ENCODE measurements at regions not wholly inside any gene's neighbourhood (a gene's known extent, or its start where the extent isn't known, plus 50 kb on each side); places are given as distances from the start of the nearest gene placed in this dataset.

DNA sequence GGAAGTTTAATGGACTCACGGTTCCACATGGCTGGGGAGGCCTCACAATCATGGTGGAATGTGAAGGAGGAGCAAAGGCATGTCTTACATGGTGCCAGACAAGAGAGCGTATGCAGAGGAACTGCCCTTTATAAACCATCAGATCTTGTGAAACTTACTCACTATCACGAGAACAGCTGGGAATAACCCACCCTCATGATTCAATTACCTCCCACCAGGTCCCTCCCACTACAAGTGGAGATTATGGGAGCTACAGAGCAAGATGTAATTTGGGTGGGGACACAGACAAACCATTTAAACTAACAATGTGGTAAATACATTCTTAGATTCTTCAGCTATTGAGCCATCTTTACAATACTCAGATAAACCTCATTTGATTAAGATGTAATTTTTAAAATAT lies 176.1 kb downstream of the SH3BP4 start:
- TF ChIP-seq SPI1 (IDR thresholded peaks at IDR 0.05; ENCODE audit: low read depth, low read length) (no peak), POLR2A (IDR thresholded peaks at IDR 0.05; ENCODE audit: low read depth, low read length) (no peak), POLR2AphosphoS5 (IDR thresholded peaks at IDR 0.05; ENCODE audit: low read depth, low read length) (no peak), PAX5 (IDR thresholded peaks at IDR 0.05; ENCODE audit: insufficient read depth, low read length, severe bottlenecking) (no peak), TAF1 (IDR thresholded peaks at IDR 0.05; ENCODE audit: low read depth, low read length) (no peak), POU2F2 (IDR thresholded peaks at IDR 0.05; ENCODE audit: low read depth, low read length) (no peak)
- FAIRE-seq, result no peak
- no peak for DNase-seq (ENCODE audit: insufficient read length, low spot score)

DNA sequence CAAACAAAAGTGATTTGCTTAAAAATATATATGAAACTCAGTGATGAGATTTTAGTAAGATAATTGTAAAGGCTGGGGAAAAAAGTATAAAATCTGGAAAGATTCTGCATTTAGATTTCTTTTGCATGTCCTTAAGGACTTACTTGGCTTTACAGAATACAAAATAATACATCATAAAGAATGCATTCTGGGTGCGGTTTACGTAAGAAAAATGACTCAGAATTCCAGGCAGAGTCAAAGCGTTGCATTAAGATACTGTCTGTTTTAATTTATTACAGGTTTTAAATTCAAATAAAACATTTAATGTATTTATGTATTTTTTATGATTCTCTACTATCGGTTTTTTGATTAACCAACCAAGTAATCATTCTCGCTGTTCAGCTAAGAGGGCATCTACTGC lies 178.0 kb downstream of the SH3BP4 start:
- DNase-seq (ENCODE audit: insufficient read length, low spot score), result no peak
- no peak for FAIRE-seq
- no peak for TF ChIP-seq POU2F2 (IDR thresholded peaks at IDR 0.05; ENCODE audit: low read depth, low read length)
- no peak for TF ChIP-seq SPI1 (IDR thresholded peaks at IDR 0.05; ENCODE audit: low read depth, low read length)
- TF ChIP-seq POLR2AphosphoS5 (IDR thresholded peaks at IDR 0.05; ENCODE audit: low read depth, low read length), result no peak
- TF ChIP-seq PAX5 (IDR thresholded peaks at IDR 0.05; ENCODE audit: insufficient read depth, low read length, severe bottlenecking), result no peak
- TF ChIP-seq POLR2A (IDR thresholded peaks at IDR 0.05; ENCODE audit: low read depth, low read length), result no peak
- no peak for TF ChIP-seq TAF1 (IDR thresholded peaks at IDR 0.05; ENCODE audit: low read depth, low read length)

DNA sequence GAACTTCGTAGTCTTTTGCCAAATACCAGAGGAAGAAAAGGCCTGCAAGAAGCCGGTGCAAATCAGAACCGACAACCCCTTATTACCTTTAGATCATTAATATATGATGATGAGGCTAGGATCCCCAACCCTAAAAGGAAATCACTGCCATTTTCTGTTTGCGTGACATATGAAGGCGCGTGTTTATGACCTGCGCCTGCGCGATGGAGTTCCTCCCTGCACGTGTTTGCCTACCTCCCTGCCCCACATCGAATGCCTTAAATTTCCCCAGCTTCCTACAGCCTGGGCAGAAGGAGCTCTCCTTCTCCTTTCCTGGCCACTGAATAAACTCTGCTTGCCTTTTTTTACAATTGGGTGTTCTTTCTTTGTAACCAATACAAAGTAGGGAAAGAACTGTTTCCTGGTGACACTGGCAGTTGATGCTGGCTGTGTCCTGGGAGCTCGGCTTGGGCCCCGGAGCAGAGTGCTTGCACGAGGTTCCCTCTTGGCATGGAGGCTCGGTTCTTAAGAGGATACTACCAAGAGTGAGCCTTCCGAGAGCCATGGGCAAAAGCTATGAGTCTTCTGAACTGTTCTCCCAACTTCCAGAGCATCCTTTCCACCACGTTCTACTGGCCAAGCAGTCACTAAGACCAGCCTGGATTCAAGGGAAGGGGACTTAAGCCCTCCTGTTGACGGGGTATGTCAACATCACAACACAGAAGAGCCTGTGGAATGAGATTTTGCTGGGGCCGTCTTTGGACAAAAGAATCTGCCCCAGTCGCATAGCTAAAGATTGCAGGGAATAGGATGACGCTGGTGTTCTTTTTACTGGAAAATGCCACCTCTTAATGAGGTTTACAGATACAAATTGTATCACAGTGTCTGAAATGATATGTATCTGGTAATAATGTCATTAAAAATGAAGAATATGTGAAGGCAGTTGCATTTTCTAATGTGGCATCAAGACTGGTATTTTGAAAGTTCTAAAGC lies 179.8 kb downstream of the SH3BP4 start:
- FAIRE-seq, result no peak
- no peak for DNase-seq (ENCODE audit: insufficient read length, low spot score)
- TF ChIP-seq TAF1 (IDR thresholded peaks at IDR 0.05; ENCODE audit: low read depth, low read length) (no peak), SPI1 (IDR thresholded peaks at IDR 0.05; ENCODE audit: low read depth, low read length) (no peak), POLR2AphosphoS5 (IDR thresholded peaks at IDR 0.05; ENCODE audit: low read depth, low read length) (no peak), POU2F2 (IDR thresholded peaks at IDR 0.05; ENCODE audit: low read depth, low read length) (no peak), POLR2A (IDR thresholded peaks at IDR 0.05; ENCODE audit: low read depth, low read length) (no peak), PAX5 (IDR thresholded peaks at IDR 0.05; ENCODE audit: insufficient read depth, low read length, severe bottlenecking) (no peak)

DNA sequence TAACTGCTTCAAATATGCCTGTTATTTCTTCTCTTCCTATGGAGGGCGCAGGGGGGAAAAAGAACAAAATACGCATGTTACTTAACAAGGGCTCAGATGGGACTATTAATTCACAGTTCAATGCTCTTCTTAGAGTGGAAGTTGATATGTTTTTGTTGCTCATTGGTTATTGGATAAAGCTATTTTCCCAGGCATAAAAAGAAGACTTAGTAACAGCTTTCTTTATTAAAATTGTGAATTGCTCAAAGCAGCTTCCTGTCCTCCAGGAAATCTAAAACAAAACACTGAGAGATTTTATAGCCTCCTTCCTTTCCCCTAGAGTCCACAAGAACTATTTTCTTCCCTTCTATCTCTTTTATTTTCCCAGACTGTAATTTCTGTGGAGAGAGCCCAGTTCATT lies 180.8 kb downstream of the SH3BP4 start:
- no peak for TF ChIP-seq SPI1 (IDR thresholded peaks at IDR 0.05; ENCODE audit: low read depth, low read length)
- no peak for TF ChIP-seq POLR2A (IDR thresholded peaks at IDR 0.05; ENCODE audit: low read depth, low read length)
- no peak for TF ChIP-seq PAX5 (IDR thresholded peaks at IDR 0.05; ENCODE audit: insufficient read depth, low read length, severe bottlenecking)
- no peak for DNase-seq (ENCODE audit: insufficient read length, low spot score)
- no peak for FAIRE-seq

DNA sequence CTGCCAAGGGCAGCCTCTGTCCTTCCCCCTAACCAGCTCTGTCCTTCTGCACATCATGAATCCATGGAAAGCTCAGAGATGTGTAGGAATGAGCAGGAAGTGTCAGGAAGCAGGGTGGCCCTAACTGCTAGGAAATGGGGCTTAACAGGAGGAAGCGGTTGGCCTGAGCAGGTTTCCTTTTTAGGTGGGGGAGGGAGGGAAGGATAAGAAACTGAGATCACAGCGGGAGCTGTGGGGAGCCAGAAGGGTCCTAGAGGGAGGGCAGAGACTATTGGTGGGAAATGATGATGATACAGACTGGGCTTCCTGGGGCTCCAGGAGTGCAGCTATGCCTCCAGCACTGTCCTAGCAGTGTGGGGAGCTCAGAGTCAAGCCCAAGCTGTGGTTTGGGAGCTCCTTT lies 182.0 kb downstream of the SH3BP4 start:
- TF ChIP-seq POLR2A (IDR thresholded peaks at IDR 0.05; ENCODE audit: low read depth, low read length) (no peak), SPI1 (IDR thresholded peaks at IDR 0.05; ENCODE audit: low read depth, low read length) (no peak), POU2F2 (IDR thresholded peaks at IDR 0.05; ENCODE audit: low read depth, low read length) (no peak), POLR2AphosphoS5 (IDR thresholded peaks at IDR 0.05; ENCODE audit: low read depth, low read length) (no peak), PAX5 (IDR thresholded peaks at IDR 0.05; ENCODE audit: insufficient read depth, low read length, severe bottlenecking) (no peak), TAF1 (IDR thresholded peaks at IDR 0.05; ENCODE audit: low read depth, low read length) (no peak)
- FAIRE-seq (no peak), DNase-seq (ENCODE audit: insufficient read length, low spot score) (no peak)

DNA sequence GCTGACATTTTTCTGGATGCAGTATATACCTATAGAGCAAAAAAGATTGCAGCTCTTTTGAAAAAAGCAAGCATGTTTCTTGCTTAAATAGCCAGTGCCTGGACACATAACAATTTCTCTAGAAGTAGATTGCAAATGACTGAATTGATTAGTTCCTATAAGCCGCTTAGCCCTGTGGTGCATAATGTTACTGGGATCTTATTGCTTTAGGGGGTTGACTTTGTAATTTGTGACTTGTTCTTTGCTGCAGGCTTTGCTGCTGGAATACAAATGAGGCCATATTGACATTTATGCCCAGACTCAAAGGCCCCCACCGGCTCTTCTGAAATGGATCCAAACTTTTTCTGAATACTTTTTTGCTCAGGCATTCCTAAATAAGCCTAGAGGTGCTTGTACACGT lies 182.6 kb downstream of the SH3BP4 start:
- TF ChIP-seq SPI1 (IDR thresholded peaks at IDR 0.05; ENCODE audit: low read depth, low read length), result no peak
- TF ChIP-seq TAF1 (IDR thresholded peaks at IDR 0.05; ENCODE audit: low read depth, low read length), result no peak
- DNase-seq (ENCODE audit: insufficient read length, low spot score) (no peak), FAIRE-seq (no peak)

DNA sequence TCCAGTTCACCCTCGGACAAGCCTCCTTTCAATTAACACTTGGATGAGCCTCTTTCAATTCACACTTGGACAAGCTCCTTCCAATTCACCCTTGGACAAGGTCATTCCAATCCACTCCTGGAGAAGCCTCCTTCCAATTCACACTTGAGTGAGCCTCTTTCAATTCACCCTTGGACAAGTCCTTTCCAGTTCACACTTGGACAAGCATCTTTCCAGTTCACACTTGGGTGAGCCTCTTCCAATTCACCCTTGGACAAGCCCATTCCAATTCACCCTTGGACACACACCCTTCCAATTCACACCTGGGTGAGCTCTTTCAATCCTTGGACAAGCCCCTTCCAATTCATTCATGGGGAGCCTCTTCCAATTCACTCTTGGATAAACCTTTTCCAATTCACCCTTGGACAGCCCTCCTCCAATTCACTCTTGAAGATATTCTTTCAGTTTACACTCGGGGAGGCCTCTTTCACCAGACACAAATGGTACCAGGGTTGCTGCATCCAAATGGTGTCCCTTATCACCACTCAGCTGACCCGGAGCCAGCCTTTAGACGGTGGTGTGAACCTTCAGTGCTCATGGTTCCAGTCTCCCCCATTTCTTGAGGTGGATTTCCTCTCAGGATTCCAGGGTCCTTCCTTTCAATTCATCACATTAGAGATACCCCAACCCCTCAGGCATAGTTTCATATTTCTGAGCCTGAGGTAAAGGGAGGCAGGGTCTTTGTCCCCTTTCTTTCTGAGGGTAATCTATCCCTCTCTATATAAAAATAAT lies 183.6 kb downstream of the SH3BP4 start:
- FAIRE-seq (no peak), DNase-seq (ENCODE audit: insufficient read length, low spot score) (no peak)
- TF ChIP-seq POLR2A (IDR thresholded peaks at IDR 0.05; ENCODE audit: low read depth, low read length) (no peak), PAX5 (IDR thresholded peaks at IDR 0.05; ENCODE audit: insufficient read depth, low read length, severe bottlenecking) (no peak), SPI1 (IDR thresholded peaks at IDR 0.05; ENCODE audit: low read depth, low read length) (no peak), TAF1 (IDR thresholded peaks at IDR 0.05; ENCODE audit: low read depth, low read length) (no peak), POLR2AphosphoS5 (IDR thresholded peaks at IDR 0.05; ENCODE audit: low read depth, low read length) (no peak), POU2F2 (IDR thresholded peaks at IDR 0.05; ENCODE audit: low read depth, low read length) (no peak)

DNA sequence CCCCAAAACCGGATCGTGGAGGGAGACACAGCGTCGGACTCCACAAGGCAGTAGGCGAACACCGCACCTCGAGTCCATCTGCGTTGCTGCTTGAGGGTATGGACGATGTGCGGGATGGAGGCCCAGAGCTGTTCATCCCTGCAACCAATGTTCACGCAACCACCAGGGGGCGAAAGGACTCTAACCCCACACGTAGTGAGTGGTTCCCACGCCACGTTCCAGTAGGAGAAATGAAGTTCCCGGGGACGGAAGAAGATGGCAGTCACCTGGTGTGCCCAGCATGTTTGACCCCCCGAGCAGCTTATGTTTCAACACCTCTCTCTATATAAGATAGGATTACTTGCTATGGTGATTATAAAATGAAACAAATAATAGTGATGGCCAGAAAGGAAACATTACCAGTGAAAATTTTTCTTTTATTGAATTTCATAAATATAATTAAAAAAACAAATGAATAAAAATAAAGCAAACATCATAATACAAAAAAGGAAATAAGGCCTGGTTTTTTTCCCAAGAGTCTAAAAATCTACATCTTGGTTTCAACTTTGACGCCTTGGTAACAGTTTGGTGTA lies 184.3 kb downstream of the SH3BP4 start:
- TF ChIP-seq TAF1 (IDR thresholded peaks at IDR 0.05; ENCODE audit: low read depth, low read length) (no peak), PAX5 (IDR thresholded peaks at IDR 0.05; ENCODE audit: insufficient read depth, low read length, severe bottlenecking) (no peak), SPI1 (IDR thresholded peaks at IDR 0.05; ENCODE audit: low read depth, low read length) (no peak), POU2F2 (IDR thresholded peaks at IDR 0.05; ENCODE audit: low read depth, low read length) (no peak)
- DNase-seq (ENCODE audit: insufficient read length, low spot score) (no peak), FAIRE-seq (peak; percentile 69)

DNA sequence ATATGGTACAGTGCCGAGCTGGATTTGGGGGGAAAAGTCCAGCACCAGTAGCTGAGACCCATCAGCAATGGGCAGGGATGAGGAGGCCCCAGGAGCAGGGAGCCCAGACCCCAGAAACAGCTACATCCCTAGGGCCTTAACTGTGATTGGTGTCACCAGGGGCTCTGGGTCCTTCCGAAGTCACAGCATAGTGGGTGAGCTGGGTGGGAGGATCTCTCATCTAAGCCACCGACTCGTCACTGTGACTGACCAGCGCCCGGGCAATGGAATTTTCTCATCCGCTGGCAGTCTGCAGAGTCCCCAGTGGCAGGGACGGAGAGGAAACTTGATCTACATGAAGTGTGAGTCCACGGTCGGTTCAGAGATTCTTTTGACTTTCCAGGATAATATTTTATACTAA lies 186.5 kb downstream of the SH3BP4 start:
- DNase-seq (ENCODE audit: insufficient read length, low spot score) (no peak), FAIRE-seq (no peak)
- no peak for TF ChIP-seq SPI1 (IDR thresholded peaks at IDR 0.05; ENCODE audit: low read depth, low read length)
- no peak for TF ChIP-seq POLR2A (IDR thresholded peaks at IDR 0.05; ENCODE audit: low read depth, low read length)
- TF ChIP-seq POU2F2 (IDR thresholded peaks at IDR 0.05; ENCODE audit: low read depth, low read length), result no peak
- TF ChIP-seq POLR2AphosphoS5 (IDR thresholded peaks at IDR 0.05; ENCODE audit: low read depth, low read length), result no peak
- TF ChIP-seq TAF1 (IDR thresholded peaks at IDR 0.05; ENCODE audit: low read depth, low read length), result no peak
- TF ChIP-seq PAX5 (IDR thresholded peaks at IDR 0.05; ENCODE audit: insufficient read depth, low read length, severe bottlenecking), result no peak

All from GM12891 (cell line).